Endodermal cell (in vitro differentiated cells): ENCODE measurements at regions not wholly inside any gene's neighbourhood (a gene's known extent, or its start where the extent isn't known, plus 50 kb on each side); places are given as distances from the start of the nearest gene placed in this dataset.

Source experiments
- DNase-seq: peaks from one replicate; pipeline ENCODE4 v3.0.0-alpha.2; 2017
- H3K27ac ChIP-seq: 2 replicates; pipeline ENCODE4 v1.5.1; 2013; ENCODE audit warnings: mild to moderate bottlenecking, low read depth, low read length, moderate library complexity
- H3K27me3 ChIP-seq: 2 replicates; pipeline ENCODE4 v1.6.1; 2013; ENCODE audit warnings: mild to moderate bottlenecking, low read length, moderate library complexity; ENCODE audit not compliant: insufficient read depth, control insufficient read depth, poor library complexity, severe bottlenecking
- H3K36me3 ChIP-seq: 2 replicates; pipeline ENCODE4 v1.7.0; 2013; ENCODE audit warnings: mild to moderate bottlenecking, low read length, moderate library complexity; ENCODE audit not compliant: control insufficient read depth, insufficient read depth
- H3K4me1 ChIP-seq: one replicate; pipeline ENCODE4 v1.7.0; 2013; ENCODE audit warnings: low read length; ENCODE audit not compliant: control insufficient read depth, insufficient read depth
- H3K4me3 ChIP-seq: 2 replicates; pipeline ENCODE4 v1.5.1; 2013; ENCODE audit warnings: mild to moderate bottlenecking, low read length, moderate library complexity
- H3K9ac ChIP-seq: 2 replicates; pipeline ENCODE4 v1.6.1; 2013; ENCODE audit warnings: mild to moderate bottlenecking, low read length, moderate library complexity; ENCODE audit not compliant: poor library complexity, severe bottlenecking; ENCODE audit errors: extremely low read depth
- H3K9me3 ChIP-seq: 2 replicates; pipeline ENCODE4 v1.6.1; 2013; ENCODE audit warnings: mild to moderate bottlenecking, low read length, moderate library complexity; ENCODE audit not compliant: control insufficient read depth
- H3K27ac Mint-ChIP-seq: 2 replicates; pipeline ENCODE4 v1.8.0; 2020; ENCODE audit warnings: mixed read lengths
- H3K27me3 Mint-ChIP-seq: 2 replicates; pipeline ENCODE4 v1.8.0; 2021; ENCODE audit warnings: mild to moderate bottlenecking, mixed read lengths; ENCODE audit not compliant: insufficient read depth
- H3K36me3 Mint-ChIP-seq: 2 replicates; pipeline ENCODE4 v1.8.0; 2020; ENCODE audit warnings: low read depth, mixed read lengths
- H3K4me1 Mint-ChIP-seq: 2 replicates; pipeline ENCODE4 v1.8.0; 2020; ENCODE audit warnings: mixed read lengths
- H3K4me3 Mint-ChIP-seq: 2 replicates; pipeline ENCODE4 v1.8.0; 2020; ENCODE audit warnings: mild to moderate bottlenecking, moderate library complexity, mixed read lengths
- H3K9me3 Mint-ChIP-seq: 2 replicates; pipeline ENCODE4 v1.8.0; 2020; ENCODE audit warnings: mild to moderate bottlenecking, mixed read lengths
- whole genome bisulfite sequencing, 2 experiments: methylation state at CpG; one replicate each; pipeline versions ENCODE4 v1.1.5 to v1.1.7; 2013; ENCODE audit warnings: missing lambda C conversion rate in 2 of 2, mixed read lengths in 1 of 2; ENCODE audit not compliant: insufficient coverage in 1 of 2, insufficient read length in 1 of 2; 5-methylcytosine and 5-hydroxymethylcytosine counted together
- TF ChIP-seq, protein P1 (sequence below): fragments of 200-600 bp; sonication (generic); conservative IDR thresholded peaks from 2 replicates; pipeline ENCODE4 v1.5.0; 2021; ENCODE audit warnings: antibody characterized with exemption, mild to moderate bottlenecking

DNA sequence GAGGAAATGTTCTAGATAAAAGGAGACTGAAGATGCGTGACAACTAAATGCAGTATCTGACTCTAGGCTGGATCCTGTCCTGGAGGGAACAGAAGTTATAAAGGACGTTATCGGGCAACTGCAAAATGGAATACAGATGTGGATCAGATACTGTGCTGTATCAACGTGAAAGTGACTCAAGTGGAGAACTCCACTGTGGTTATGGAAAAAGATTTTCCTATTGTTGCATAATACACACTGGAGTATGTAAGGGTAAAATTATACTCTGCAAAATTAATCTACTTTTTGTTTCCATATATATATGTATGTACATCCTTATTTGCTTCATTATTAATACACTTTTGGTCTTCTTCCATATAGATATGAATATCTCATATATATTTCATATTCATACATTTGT, 654.0 kb downstream of the QKI start:
- Mint-ChIP-seq H3K36me3 (no peaks in the 10 kb centered on the region), H3K4me3 (no peak overlapping the region)
- H3K27ac ChIP-seq: no peak overlapping the region

DNA sequence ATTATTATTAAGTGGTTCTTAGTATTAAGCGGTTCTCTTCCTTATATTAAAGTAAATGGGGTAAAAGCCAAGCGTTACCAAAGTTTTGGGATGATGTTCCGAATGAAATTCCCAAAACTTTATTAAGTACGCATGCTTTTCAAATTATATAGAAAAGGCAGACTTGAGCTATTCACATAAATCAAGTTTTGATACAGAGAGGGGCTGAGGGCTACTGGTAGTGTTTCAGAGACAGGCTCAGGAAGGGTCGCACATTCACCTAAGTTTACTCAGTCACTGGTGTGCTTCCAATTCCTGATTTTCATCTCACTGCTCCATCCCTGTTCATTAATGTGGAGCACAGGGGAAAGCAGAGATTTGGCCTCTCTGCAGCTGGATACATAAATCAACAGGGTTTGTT, 652.2 kb downstream of the QKI start:
- Histone ChIP-seq H3K27ac (no peak overlapping the region), H3K9ac (no peak overlapping the region), H3K4me1 (no peaks in the 10 kb centered on the region), H3K9me3 (no peaks in the 10 kb centered on the region), H3K36me3 (no peaks in the 10 kb centered on the region), H3K4me3 (no peak overlapping the region), H3K27me3 (no peaks in the 10 kb centered on the region)
- Mint-ChIP-seq H3K9me3 (no peaks in the 10 kb centered on the region), H3K4me3 (no peak overlapping the region), H3K4me1 (peaks cover 2% of the 10 kb centered on the region), H3K36me3 (no peaks in the 10 kb centered on the region), H3K27ac (no peak overlapping the region), H3K27me3 (no peaks in the 10 kb centered on the region)
- 95 to 96% methylated on average over 5 of the region's 5 CpGs for WGBS, 2 experiments
- TF ChIP-seq, protein P1, sequence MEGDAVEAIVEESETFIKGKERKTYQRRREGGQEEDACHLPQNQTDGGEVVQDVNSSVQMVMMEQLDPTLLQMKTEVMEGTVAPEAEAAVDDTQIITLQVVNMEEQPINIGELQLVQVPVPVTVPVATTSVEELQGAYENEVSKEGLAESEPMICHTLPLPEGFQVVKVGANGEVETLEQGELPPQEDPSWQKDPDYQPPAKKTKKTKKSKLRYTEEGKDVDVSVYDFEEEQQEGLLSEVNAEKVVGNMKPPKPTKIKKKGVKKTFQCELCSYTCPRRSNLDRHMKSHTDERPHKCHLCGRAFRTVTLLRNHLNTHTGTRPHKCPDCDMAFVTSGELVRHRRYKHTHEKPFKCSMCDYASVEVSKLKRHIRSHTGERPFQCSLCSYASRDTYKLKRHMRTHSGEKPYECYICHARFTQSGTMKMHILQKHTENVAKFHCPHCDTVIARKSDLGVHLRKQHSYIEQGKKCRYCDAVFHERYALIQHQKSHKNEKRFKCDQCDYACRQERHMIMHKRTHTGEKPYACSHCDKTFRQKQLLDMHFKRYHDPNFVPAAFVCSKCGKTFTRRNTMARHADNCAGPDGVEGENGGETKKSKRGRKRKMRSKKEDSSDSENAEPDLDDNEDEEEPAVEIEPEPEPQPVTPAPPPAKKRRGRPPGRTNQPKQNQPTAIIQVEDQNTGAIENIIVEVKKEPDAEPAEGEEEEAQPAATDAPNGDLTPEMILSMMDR: no peak
- no peak for DNase-seq

More for the DNA sequence above, 654.0 kb downstream of the QKI start:
- H3K27me3 Mint-ChIP-seq: no peaks in the 10 kb centered on the region
- DNase-seq: no peak
- Histone ChIP-seq H3K36me3 (no peaks in the 10 kb centered on the region), H3K4me1 (no peaks in the 10 kb centered on the region), H3K9ac (no peak overlapping the region), H3K4me3 (no peak overlapping the region), H3K9me3 (no peaks in the 10 kb centered on the region), H3K27me3 (no peaks in the 10 kb centered on the region)
- TF ChIP-seq, protein P1: no peak
- H3K4me1 Mint-ChIP-seq: no peaks in the 10 kb centered on the region
- WGBS, 2 experiments: 90 to 93% methylated on average over 3 to 4 of the region's 4 CpGs
- H3K9me3 Mint-ChIP-seq: no peaks in the 10 kb centered on the region
- H3K27ac Mint-ChIP-seq: no peak overlapping the region

DNA sequence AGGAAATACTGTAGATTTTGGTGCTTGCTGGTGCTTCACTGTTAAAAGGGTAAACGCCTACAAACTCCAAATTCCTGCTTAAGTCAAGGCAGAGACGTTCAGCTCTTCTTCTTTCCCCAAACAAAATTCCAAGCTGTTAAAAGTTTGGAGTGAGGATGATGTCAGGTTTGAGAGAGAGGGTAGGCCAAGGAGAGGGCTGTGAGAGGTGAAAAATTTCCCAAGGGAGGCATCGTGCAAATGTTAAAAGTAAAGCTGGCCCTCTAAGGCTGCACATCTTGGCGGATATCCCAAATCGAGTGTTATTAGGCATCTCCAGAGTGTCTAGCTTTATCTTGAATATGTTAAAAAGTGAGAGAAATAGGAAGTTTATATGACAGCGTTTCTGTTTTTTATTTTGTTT, 651.8 kb downstream of the QKI start:
- Histone ChIP-seq H3K9me3 (no peaks in the 10 kb centered on the region), H3K4me1 (no peaks in the 10 kb centered on the region), H3K9ac (no peak overlapping the region), H3K27me3 (no peaks in the 10 kb centered on the region), H3K4me3 (no peak overlapping the region), H3K36me3 (no peaks in the 10 kb centered on the region), H3K27ac (no peak overlapping the region)
- no peak for DNase-seq
- TF ChIP-seq, protein P1: no peak
- Mint-ChIP-seq H3K4me1 (peaks cover 2% of the 10 kb centered on the region), H3K27ac (no peak overlapping the region), H3K4me3 (no peak overlapping the region), H3K27me3 (no peaks in the 10 kb centered on the region), H3K36me3 (no peaks in the 10 kb centered on the region), H3K9me3 (no peaks in the 10 kb centered on the region)
- WGBS, 2 experiments: 87 to 90% methylated on average over 4 to 6 of the region's 6 CpGs
